PC-9 (cell line): ENCODE measurements at regions not wholly inside any gene's neighbourhood (a gene's known extent, or its start where the extent isn't known, plus 50 kb on each side); places are given as distances from the start of the nearest gene placed in this dataset.

Source experiments
- BruUV-seq: library from RNA; stranded (reverse); fragments of 400-500 nt; replicated peaks from 2 replicates; lab custom pipeline; 2021; lab: Mats Ljungman, UMichigan
- CTCF ChIA-PET: fragments of 300-600 bp; sonication (Branson Sonifier 250); formaldehyde crosslinking; loops from one replicate; lab custom pipeline; 2022; ENCODE audit warnings: antibody characterized with exemption; lab: Charles Lee
- POLR2A ChIA-PET: fragments of 300-600 bp; sonication (Branson Sonifier 250); formaldehyde crosslinking; loops from one replicate; lab custom pipeline; 2022; ENCODE audit warnings: antibody characterized with exemption; ENCODE audit not compliant: unreplicated experiment; lab: Charles Lee
- DNase-seq, 2 experiments: peaks; one replicate each; pipeline versions ENCODE4 v3.0.0 to v3.0.0-alpha.2; 2015 to 2022; ENCODE audit warnings: mixed read lengths in 1 of 2
- H2AFZ ChIP-seq: fragments of 200-600 bp; sonication (generic); 2 replicates; pipeline ENCODE4 v1.8.1; 2017; ENCODE audit warnings: antibody characterized with exemption
- H3F3A ChIP-seq: fragments of 200-600 bp; sonication (generic); 2 replicates; pipeline ENCODE4 v1.8.1; 2017; ENCODE audit warnings: antibody characterized with exemption, mild to moderate bottlenecking, low read depth; ENCODE audit not compliant: insufficient read depth
- H3K27ac ChIP-seq: fragments of 200-600 bp; sonication (generic); 2 replicates; pipeline ENCODE4 v1.6.1; 2016; ENCODE audit warnings: mixed run types
- H3K27me3 ChIP-seq: fragments of 200-600 bp; sonication (generic); 2 replicates; pipeline ENCODE4 v1.6.1; 2016; ENCODE audit warnings: low read depth, mixed run types; ENCODE audit not compliant: insufficient read depth
- H3K36me3 ChIP-seq: fragments of 200-600 bp; sonication (generic); 2 replicates; pipeline ENCODE4 v1.6.1; 2016; ENCODE audit warnings: low read depth, mixed run types
- H3K4me1 ChIP-seq: fragments of 200-600 bp; sonication (generic); replicated peaks from 2 replicates; pipeline ENCODE4 v1.6.1; 2016; ENCODE audit warnings: mixed run types; ENCODE audit not compliant: insufficient read depth
- H3K4me2 ChIP-seq: fragments of 200-600 bp; sonication (generic); 2 replicates; pipeline ENCODE4 v1.6.1; 2017; ENCODE audit warnings: mixed run types
- H3K4me3 ChIP-seq: fragments of 200-600 bp; sonication (generic); 2 replicates; pipeline ENCODE4 v1.6.1; 2016; ENCODE audit warnings: mixed run types
- H3K79me2 ChIP-seq: fragments of 200-600 bp; sonication (generic); 2 replicates; pipeline ENCODE4 v1.6.1; 2017; ENCODE audit warnings: low read depth, mixed run types
- H3K9me2 ChIP-seq: fragments of 200-600 bp; sonication (generic); 2 replicates; pipeline ENCODE4 v1.8.1; 2017; ENCODE audit warnings: mild to moderate bottlenecking; ENCODE audit not compliant: insufficient read depth
- H3K9me3 ChIP-seq: fragments of 200-600 bp; sonication (generic); 2 replicates; pipeline ENCODE4 v1.8.1; 2016; ENCODE audit warnings: low read depth; ENCODE audit not compliant: insufficient read depth
- H4K20me1 ChIP-seq: fragments of 200-600 bp; sonication (generic); 2 replicates; pipeline ENCODE4 v1.8.1; 2017; ENCODE audit not compliant: insufficient read depth
- CTCF ChIP-seq: fragments of 200-600 bp; sonication (generic); conservative IDR thresholded peaks from 2 replicates; pipeline ENCODE4 v1.6.1; 2017; ENCODE audit warnings: mixed run types, antibody characterized with exemption, mild to moderate bottlenecking, moderate library complexity
- EZH2 ChIP-seq: fragments of 200-600 bp; sonication (generic); IDR thresholded peaks from 2 replicates; pipeline ENCODE4 v1.8.0; 2017; ENCODE audit warnings: antibody characterized with exemption, low read depth
- intact Hi-C: fragments of 100-400 bp; cut with micrococcal nuclease; formaldehyde crosslinking; loops from one replicate; pipeline ENCODE4 v1.10.0; 2022; ENCODE audit not compliant: unreplicated experiment

GRCh38 chr9:68654075-68654474 lies 51.0 kb upstream of the PIP5K1B start:
- H3K36me3 ChIP-seq, result no peaks in the 10 kb centered on the region
- H3K4me2 ChIP-seq, result no peak overlapping the region
- no peaks in the 10 kb centered on the region for H3K9me2 ChIP-seq
- no peak overlapping the region for H3K4me3 ChIP-seq
- H3F3A ChIP-seq, result no peaks in the 10 kb centered on the region
- ChIA-PET POLR2A (no interaction called here), CTCF (no interaction called here)
- intact Hi-C loops, result no loop called here
- no peaks in the 10 kb centered on the region for H4K20me1 ChIP-seq
- no peak for DNase-seq
- H3K79me2 ChIP-seq, result no peaks in the 10 kb centered on the region
- H3K27ac ChIP-seq, result no peak overlapping the region
- TF ChIP-seq CTCF, result no peak
- no peak for TF ChIP-seq EZH2
- no peak overlapping the region for H2AFZ ChIP-seq
- peaks cover 16% of the 10 kb centered on the region for H3K27me3 ChIP-seq
- H3K9me3 ChIP-seq, result no peaks in the 10 kb centered on the region
- BruUV-seq, result no TSS peak
- no peaks in the 10 kb centered on the region for H3K4me1 ChIP-seq
